B cell (primary cell): ENCODE measurements at regions not wholly inside any gene's neighbourhood (a gene's known extent, or its start where the extent isn't known, plus 50 kb on each side); places are given as distances from the start of the nearest gene placed in this dataset.

Experiments used
- EZH2 ChIP-seq: IDR thresholded peaks from 2 replicates; pipeline ENCODE4 v1.6.1; 2012; ENCODE audit warnings: borderline replicate concordance, low read depth, mild to moderate bottlenecking, moderate library complexity, low read length; ENCODE audit not compliant: insufficient read depth, poor library complexity, severe bottlenecking
- TF ChIP-seq, protein P1 (sequence below): fragments of 200-600 bp; IDR thresholded peaks from one replicate; pipeline ENCODE4 v1.8.0; 2022; ENCODE audit warnings: antibody characterized with exemption, mild to moderate bottlenecking

DNA sequence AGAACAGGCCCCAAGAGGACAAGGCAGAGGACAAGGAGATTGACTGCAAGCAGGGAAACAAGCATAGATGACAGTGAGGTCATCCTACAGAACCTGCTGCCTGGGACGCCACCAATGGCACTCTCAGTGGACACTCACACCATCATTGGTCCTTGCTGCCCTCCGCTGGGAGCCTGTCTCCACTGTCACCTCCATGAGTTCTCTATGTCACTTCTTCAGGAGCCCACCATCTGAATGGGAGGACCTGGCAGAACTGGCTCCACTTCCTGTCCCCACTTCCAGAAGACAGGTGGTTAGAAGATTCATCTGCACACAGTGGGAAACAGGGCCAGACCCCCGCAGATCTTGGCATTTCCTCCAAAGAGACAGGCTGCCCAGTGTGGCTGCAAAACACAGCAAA is 188.9 kb downstream of the HSD17B3 start:
- TF ChIP-seq, protein P1, sequence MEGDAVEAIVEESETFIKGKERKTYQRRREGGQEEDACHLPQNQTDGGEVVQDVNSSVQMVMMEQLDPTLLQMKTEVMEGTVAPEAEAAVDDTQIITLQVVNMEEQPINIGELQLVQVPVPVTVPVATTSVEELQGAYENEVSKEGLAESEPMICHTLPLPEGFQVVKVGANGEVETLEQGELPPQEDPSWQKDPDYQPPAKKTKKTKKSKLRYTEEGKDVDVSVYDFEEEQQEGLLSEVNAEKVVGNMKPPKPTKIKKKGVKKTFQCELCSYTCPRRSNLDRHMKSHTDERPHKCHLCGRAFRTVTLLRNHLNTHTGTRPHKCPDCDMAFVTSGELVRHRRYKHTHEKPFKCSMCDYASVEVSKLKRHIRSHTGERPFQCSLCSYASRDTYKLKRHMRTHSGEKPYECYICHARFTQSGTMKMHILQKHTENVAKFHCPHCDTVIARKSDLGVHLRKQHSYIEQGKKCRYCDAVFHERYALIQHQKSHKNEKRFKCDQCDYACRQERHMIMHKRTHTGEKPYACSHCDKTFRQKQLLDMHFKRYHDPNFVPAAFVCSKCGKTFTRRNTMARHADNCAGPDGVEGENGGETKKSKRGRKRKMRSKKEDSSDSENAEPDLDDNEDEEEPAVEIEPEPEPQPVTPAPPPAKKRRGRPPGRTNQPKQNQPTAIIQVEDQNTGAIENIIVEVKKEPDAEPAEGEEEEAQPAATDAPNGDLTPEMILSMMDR, result no peak
- TF ChIP-seq EZH2, result no peak
